Fibroblast of the aortic adventitia (primary cell): ENCODE measurements at regions not wholly inside any gene's neighbourhood (a gene's known extent, or its start where the extent isn't known, plus 50 kb on each side); places are given as distances from the start of the nearest gene placed in this dataset.

ENCODE experiments used
- DNase-seq: peaks from one replicate; pipeline ENCODE4 v3.0.0-alpha.2; 2010; ENCODE audit warnings: low read depth
- H3K4me3 ChIP-seq: 2 replicates; pipeline ENCODE4 v1.5.1; 2011; ENCODE audit warnings: low read depth, mild to moderate bottlenecking, control low read depth, low read length, moderate library complexity
- CTCF ChIP-seq: IDR thresholded peaks from 2 replicates; pipeline ENCODE4 v1.5.1; 2011; ENCODE audit warnings: mild to moderate bottlenecking, low read length, control low read depth, inconsistent platforms; ENCODE audit not compliant: insufficient read depth

GRCh38 chr3:177476495-177476894 lies 279.2 kb upstream of the TBL1XR1 start:
- no peak for DNase-seq
- TF ChIP-seq CTCF = no peak
- no peak overlapping the region for H3K4me3 ChIP-seq

DNA sequence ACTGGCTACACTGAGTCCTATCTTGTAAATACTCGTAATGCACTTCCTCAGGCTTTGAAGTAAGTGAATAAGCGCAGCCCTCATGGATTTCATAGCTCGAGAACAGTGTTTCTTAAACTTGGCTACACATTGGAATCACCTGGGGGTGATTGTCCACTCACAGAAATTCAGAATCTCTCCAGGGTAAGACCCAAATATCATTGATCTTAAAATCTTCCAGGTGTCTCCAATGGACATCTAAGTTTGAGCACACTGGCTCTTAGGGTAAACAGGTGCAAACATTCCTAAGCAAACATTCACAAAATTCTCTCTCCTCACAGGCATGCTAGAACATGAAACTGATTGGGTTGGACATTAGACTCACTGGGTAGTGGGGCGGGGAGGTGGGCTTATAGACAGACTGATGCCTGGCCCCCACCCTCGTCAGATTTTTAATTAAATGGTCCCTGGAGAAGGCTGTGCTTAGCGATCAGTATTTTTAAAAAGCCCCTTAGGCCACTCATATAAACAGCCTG lies 279.7 kb upstream of the TBL1XR1 start:
- H3K4me3 ChIP-seq = no peak overlapping the region
- no peak for TF ChIP-seq CTCF

GRCh38 chr3:177478170-177478867 lies 281.0 kb upstream of the TBL1XR1 start:
- peak; percentile 100 for DNase-seq
- no peak overlapping the region for H3K4me3 ChIP-seq
- TF ChIP-seq CTCF = no peak

More for the DNA sequence above, 279.7 kb upstream of the TBL1XR1 start:
- no peak for DNase-seq

- TF ChIP-seq CTCF = no peak
- no peak for DNase-seq
These were observed 282.3 kb upstream of the TBL1XR1 start for GRCh38 chr3:177479630-177480029.

DNA sequence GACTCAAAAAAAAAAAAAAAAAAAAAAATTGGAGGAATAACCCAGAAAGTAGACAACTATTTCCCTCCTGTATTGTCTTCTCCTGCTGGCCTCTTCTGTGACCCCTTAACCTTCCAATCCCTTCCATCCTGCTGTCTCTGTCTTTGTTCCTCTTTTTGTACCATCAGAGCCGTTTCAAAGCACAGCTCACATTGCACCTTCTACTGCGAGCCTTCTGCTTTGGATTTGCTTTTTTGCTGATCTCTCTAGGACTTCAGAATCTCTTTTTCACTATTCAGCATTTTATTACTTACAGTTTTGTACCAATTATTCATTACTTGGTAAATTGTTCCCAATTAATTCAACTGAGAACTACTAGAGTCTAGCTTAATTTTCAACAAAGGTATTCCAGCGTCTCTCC lies 284.0 kb upstream of the TBL1XR1 start:
- no peak for DNase-seq
- no peak overlapping the region for H3K4me3 ChIP-seq
- TF ChIP-seq CTCF = no peak

More at GRCh38 chr3:177479630-177480029, 282.3 kb upstream of the TBL1XR1 start:
- no peak overlapping the region for H3K4me3 ChIP-seq

DNA sequence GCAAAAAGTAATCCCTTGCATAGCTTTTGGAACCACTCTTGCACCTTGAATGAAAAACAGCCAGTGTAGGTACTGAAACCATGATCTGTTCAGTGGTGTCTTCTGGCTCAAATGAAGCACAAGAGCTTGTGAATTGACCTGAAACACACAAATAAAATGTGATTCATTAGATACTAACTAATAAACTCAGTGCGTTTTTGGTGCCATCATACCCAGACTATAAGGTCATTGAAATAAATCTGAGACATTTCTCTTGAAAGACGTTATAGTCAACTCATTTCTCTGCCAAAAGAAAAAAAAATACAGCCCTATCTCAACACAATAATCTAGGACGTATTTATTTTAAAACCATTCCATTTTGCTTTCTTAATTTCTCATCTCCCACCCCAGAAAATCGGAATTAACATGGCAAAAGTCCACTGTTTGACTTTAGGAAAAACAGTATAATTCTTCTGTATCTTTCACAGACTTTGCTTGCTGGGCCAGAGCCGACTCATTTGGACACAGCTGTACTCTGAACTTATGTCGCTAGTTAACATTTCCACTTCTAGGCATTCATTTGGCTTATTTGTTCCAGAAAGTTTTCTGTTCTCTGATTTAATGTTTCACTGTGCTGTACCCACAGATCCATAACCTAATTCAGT lies 284.9 kb upstream of the TBL1XR1 start:
- H3K4me3 ChIP-seq = no peak overlapping the region
- DNase-seq = peak; percentile 40
- no peak for TF ChIP-seq CTCF
